Astrocyte of the hippocampus (primary cell): ENCODE measurements at regions not wholly inside any gene's neighbourhood (a gene's known extent, or its start where the extent isn't known, plus 50 kb on each side); places are given as distances from the start of the nearest gene placed in this dataset.

ENCODE experiments used
- DNase-seq: peaks from one replicate; pipeline ENCODE4 v3.0.0; 2011; ENCODE audit warnings: low read depth, low spot score

DNA sequence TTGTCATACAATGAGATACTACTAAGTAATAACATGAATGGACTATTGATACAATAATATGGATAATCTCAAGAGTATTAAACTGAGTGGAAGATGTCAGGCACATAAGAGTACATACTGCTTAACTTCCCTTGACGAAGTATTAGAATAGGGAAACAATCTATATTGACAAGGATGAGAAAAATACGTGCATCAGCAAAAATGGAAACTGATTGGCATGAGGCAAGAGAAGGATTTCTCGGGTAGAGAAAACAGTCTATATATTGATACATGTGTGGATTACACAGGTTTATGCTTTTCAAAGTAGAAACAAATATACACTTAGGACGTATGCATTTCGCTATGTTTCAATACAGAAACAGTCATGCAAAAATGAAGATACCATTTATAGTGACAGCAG is 57.4 kb downstream of the PRR20E start:
- no peak for DNase-seq

DNA sequence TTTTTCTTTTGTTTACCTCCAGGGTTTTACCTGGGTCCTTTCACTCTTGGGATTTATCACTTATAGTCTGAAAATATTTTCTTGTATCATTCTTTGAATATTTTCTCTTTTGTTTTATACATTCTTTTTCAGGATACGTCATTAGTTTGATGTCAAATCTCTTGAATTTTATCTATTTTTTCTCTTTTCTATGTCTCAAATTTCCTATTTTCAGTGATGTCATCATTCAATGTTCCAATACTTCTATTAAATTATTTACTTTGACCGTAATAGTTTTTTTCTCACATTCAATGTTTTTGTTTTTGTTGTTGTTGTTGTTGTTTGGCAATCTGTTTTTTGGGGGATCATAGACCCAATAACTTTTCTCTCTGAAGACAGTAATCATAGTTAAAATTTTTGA is 83.5 kb downstream of the PRR20E start:
- no peak for DNase-seq

DNA sequence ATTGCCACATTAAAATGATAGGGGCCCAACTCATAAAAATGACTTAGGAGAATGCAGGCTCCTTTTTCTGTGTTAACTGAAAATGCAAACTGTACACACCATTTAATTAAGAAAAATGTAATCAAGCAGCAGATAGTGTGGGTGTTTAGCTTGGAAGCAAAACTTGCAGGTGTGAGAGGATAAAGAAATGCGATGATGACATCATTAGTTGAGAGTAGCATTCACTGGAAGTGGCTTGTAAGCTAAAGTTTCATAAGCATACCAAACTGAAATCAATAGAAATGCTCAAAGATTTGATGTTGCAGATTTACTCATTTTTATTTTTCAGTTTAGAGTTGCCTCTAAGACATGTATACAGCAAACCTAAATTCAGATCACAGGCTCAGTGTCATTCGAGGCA is 86.6 kb downstream of the PRR20E start:
- DNase-seq, result no peak

DNA sequence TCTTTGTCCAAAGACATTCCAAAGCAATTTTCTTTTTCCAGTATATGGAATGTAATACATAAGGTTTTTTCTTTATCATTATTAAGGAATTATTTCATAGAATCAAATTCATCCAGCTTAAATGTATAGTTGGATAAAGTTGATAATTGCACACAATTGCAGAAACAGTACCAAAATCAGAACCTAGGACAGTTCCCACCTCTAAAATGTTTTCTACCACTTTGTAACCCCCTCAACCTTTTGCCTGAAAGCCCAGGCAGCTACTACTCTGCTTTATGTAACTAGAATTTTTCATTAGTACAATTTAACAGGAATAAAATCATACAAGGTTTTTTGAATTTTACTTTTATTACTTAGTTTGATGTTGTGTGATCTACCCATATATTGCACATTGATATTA is 98.0 kb downstream of the PRR20E start:
- DNase-seq, result peak; percentile 0

DNA sequence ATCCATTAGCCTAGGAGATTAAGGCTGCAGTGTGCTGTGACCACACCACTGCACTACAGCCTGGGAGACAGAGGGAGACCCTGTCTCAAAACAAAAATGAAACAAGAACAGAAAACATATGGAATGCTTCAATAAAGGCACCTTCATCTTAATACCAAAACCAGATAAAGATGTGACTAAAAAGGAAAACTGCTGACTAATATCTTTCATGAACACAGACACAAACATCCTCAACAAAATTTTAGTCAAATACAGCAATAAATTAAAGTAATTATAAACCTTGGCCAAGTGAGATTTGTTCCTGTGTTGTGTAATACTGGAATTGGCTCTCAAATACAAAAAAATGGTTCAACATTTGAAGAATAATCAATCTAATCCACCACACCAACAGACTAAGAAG is 103.5 kb downstream of the PRR20E start:
- DNase-seq, result no peak

DNA sequence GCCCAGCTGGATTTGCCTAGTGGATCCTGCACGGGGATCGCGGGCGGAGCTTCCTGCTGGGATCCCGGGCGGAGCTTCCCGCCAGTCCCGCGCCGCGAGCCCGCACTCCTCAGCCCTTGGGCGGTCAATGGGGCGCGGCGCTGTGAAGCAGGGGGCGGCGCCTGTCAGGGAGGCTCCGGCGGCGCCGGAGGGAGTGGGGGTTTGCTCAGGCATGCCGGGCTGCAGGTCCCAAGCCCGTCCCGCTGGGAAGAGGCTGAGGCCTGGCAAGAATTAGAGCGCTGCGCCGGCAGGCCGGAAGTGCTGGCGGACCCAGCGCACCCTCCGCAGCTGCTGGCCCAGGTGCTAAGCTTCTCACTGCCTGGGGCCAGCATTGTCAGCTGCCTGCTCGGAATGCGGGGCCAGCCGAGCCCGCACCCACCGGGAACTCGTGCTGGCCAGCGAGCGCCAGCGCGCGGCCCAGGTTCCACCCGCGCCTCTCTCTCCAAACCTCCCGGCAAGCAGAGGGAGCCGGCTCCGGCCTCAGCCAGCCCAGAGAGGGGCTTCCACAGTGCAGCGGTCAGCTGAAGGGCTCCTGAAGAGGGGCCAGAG is 119.6 kb downstream of the PRR20E start:
- no peak for DNase-seq

DNA sequence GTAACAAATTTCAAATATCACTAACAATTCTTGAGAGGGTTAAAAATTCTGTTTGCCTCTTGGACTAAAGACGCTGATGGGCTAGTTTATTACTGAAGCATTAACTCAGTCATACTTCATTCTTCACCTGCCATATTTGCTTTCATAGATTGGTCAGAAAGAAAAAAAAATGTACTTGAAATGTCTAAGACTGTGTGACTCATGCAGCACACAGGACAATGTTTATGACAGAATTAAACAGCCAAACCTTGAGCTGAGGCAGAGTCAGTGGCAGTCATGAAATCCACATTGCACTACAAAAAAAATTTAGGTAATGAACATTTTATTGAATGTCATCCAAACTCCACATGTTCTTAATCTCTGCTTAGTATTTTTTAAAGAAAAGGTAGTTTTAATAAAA is 135.6 kb downstream of the PRR20E start:
- DNase-seq, result no peak

DNA sequence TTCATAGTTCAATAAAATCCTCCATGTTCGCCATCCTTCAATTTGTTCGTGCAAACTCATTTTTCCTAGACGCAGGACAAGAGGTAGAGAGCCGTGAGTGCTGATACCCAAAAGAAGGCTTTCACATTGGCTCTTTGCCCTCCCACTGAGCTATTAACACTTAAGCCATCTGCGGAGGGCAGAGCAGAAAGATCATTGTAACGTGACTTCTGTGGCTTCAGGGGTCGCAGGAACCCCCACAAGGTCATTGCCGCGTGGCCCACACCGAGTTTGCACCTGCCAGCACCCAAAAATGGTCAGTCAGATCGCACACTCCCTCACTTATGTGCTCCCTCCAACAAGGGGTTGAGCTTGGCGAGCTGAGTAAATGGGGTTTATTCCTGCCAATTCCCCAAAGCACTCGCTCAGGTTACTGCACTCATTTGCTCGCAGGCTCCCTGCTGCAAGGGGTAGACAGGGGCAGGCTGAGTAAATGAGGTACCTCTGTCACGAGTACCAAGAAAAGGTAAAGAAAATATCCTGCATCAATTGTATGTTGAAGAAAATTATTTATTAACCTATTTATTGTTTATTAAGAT is 144.1 kb downstream of the PRR20E start:
- no peak for DNase-seq

DNA sequence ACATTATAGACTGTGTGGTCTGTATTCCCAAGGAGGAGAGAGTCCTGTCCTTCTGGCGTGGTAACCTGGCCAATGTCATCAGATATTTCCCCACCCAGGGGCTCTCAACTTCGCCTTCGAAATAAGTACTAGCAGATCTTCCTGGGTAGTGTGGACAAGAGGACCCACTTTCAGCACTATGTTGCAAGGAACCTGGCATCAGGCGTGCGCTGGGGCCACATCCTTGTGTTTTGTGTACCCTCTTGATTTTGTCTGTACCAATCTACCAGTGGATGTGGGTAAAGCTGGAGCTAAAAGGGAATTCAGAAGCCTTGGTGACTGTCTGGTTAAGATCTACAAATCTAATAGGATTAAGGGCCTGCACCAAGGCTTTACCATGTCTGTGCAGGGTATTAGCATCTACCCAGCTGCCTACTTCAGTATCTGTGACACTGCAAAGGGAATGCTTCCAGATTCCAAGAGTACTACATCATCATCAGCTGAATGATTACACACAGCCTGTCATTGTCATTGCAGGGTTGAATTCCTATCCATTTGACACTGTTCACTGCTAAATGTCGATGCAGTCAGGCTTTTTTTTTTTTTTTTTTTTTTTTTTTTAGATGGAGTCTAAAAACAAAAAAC is 148.0 kb downstream of the PRR20E start:
- peak; percentile 23 for DNase-seq

DNA sequence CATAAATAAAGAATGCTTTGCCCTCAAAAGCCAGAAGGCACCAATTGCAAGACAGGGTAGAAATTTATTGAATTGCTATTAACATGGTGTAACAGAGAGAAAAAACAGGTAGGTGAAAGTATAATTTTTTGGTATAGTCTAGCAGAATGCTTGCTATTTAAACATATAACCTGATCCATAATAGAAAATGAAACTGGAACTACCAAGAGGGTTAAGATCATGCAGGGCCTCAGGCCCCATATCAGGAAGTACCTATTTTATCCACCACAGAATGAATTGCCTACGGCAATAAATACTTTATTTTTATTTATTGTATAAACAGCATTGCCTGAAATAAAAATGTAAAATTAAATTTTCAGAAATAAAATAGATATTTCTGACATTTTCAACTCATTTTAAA is 159.5 kb downstream of the PRR20E start:
- no peak for DNase-seq

DNA sequence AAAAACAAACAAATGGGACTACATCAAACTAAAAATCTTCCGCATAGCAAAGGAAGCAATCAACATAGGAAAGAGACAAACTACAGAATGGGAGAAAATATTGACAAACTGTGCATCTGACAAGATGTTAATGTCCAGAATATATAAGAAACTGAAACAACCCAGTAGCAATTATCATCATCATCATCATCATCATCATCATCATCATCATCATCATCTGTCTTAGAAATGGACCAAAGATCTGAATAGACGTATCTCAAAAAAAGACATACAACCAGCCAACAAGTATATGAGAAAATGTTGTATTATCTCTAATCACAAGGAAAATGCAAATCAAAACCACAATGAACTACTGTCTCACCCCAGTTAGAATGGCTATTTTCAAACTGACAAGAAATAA is 173.9 kb downstream of the PRR20E start:
- DNase-seq, result no peak

DNA sequence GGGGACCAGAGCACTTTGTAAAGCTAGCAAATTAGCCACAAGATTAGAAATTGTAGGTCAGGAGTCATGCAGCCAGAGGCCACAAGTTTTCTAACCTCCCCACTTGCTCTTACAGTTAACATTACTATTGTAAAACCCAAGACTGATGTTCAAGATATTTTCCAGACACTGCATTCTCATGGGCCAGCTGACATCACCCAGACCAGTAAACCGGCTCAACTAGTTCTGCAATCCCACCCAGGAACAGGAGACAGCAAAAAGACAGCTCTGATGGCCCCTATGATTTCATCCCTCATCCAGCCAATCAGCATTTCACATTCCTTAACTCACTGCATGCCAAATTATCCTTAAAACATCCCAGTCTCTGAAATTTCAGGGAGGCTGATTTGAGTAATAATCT is 178.5 kb downstream of the PRR20E start:
- no peak for DNase-seq

DNA sequence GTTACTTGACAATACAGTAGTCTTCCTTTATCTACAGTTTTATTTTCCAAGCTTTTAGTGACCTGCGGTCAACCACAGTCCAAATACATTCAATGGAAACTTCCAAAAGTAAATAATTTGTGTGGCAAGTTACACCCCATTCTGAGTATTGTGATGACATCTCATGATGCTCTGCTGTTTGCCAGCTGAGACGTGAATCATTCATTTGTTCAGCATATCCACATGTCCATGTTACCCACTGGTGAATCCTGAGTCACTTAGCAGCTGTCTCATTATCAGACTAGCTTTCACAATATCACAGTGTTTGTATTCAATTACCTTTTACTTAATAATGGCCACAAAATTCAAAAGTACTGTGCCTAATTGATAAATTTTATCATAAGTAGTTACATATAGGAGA is 179.8 kb downstream of the PRR20E start:
- DNase-seq, result no peak

DNA sequence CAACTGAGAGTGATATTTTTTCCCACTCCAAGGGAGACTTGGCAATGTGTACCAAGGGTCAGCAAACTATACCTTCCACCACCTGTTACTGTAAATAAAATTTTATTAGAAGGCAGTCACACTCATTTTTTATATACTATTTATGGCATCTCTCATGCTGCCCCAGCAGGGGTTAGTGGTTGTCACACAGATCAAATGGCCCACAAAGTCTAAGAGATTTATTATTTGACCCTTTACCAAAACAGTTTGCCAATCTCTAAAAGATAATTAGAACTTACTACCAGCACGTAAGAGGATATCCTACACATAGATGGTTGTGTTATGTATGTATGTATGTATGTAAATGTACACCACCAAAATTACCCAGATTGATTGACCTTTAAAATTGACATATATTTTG is 185.1 kb downstream of the PRR20E start:
- DNase-seq, result no peak

DNA sequence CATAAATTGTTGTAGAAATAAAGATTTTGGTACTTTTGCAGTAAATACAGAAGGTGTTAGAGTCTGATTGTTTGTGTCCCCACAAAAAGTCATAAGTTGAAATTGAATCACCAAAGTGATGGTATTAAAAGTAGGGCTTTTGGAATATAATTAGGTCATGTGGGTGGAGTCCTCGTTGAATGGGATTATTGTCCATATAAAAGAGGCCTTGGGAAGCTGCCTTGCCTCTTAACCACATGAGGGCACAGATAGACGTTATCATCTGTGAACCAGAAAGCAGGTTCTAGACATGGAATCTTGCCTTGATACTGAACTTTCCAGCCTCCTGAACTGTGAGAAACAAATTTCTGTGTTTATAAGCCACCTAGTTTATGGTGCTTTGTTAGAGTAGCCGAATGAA is 186.8 kb downstream of the PRR20E start:
- no peak for DNase-seq

DNA sequence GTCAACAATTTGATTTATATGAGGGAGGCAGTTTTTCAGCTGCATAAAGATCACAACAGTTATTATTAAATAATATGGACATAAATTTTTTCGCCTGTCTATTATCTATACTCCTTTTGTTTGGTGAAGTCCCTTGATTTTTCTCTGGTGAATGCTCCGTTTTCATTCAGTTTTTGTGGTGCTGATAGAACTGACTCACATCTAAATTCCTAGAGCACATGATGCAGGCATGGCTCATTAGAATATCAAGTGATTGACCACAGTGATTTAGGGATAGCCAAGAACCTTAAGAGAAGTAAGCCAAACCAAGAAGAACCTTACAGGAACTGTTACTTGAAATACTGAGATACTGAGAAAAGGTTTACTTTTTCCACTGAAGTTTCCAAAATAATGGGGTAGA is 208.9 kb downstream of the PRR20E start:
- DNase-seq, result peak; percentile 3

DNA sequence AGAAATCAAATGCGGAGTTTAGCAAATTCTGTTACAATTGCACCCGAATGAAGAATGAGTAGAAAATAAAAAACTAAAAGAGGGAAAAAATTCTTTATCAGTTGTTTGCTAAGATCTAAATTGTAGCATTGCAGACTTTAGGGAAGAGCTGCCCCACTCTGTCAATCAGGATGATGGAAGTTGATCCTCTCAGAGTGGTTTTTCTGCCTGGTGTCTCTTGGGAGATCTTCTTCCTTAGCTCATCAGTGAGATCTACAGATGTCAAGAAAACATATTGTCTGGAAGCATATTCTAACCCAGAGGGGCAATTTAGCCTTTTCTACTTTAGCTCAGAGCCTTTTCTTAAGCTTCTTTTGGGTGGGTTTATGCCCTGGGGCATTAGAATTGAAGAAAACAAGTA is 223.2 kb upstream of the PCDH17 start:
- no peak for DNase-seq

DNA sequence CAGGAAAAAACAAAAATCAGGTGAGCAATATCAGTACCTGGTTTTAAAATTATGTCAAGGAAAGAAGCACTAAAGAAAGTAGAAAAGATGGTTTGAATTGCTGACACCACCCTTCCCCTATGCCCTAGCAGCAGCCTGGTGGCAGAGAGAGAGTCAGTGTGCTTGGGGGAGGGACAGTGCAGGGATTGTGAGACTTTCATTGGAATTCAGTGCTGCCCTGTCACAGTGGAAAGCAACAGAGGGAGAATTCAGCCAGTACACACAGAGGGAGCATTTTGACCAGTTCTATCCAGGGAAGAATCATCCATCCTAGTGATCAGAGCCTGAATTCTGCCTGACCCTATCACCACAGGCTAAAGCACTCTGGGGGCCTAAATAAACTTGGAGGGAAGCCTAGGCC is 222.4 kb upstream of the PCDH17 start:
- DNase-seq, result no peak

DNA sequence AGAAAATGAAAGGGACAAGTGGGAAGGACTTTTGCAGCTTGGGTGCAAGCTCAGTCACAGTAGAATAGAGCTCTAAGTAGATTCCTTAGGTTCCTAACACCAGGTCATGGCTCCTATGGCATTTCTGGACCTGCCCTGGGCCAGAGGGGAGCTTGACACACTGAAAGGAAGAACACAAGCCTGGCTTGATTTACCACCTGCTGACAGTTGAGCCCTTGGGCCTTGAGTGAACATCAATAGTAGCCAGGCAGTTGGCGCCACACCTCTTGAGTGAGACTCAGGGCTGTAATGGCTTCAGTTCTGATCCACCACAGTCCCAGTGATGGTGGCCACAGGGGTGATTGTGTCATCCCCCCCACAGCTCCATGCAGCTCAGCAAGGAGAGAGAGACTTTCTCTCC is 221.9 kb upstream of the PCDH17 start:
- DNase-seq, result no peak

DNA sequence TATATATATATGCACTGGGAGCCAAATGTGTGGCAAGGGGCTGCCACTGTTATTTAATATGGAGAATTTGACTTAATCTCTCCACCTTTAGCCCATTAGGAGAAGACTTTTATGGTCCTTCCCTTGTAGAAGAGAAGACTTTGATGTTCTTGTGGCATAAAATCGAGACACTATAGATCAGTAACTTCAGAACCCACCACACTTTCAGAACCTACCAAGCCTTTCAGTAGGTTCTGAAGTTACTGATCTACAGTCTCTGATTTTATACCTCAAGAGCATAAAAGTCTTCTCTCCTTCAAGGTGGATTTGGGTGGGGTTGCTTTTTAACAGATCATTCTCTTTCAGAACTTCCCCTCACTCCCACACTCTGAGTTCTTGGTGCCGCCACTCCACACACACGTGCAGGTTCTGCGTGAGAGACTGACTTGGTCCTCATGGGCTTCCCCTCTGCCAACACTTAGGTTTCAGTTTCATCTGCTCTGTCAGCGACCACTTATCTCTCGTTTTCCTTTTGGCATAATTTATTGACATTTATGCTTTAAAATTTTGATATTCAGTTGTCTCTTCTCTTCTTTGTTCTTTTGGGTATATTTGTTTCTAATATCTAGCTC is 213.4 kb upstream of the PCDH17 start:
- no peak for DNase-seq

DNA sequence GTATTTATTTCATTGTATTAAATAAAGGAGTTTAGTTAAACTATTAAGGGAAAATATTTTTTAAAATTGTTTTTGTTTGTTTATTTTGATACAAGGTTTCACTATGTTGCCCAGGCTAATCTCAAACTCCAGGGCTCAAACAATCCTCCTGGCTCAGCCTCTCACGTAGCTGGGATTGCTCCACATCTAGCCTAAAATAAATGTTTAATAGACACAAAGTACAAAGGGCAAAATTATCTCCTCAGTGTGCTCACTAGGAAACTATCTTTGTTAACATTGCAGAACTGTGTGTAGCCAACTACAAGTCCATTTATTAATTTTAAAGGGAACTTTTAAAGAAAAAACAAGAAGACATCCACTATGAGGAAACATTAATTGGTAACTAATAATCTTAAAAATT is 207.2 kb upstream of the PCDH17 start:
- no peak for DNase-seq

DNA sequence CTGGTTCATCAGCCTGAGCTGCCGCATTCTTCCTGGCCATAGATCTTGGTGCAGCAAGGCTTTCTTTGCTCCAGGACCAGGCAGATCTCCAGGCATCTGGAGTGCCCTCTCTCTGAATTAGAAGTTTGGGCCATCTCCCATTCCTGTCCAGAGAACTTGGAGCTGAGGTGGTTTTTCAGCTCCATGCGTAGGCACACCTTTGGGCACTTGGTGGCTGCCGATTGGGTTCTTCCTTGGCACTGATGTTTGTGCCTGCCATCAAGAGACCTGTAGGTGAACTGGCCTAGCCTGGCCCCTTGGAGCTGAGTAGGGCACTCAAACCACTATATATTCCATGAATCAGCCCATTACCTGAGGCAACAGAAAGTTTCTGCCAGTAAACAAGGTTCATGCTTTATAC is 206.0 kb upstream of the PCDH17 start:
- DNase-seq, result no peak

DNA sequence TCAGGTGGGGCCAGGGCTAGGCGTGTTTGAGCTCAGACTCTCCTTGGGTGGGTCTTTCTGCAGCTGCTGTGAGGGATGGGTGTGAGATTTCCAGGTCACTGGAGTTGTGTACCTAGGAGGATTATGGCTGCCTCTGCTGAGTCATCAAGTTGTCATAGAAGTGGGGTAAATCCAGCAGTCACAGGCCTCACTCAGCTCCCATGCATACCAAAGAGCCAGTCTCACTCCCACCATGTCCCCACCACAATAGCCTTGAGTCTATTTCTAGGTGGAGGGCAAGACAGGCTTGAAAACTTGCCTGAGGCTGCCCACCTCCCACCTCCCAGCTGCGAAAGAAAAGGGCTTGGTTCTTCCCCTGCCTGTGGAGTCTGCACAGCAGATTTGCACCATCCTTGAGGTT is 194.0 kb upstream of the PCDH17 start:
- peak; percentile 0 for DNase-seq
